Osteoblast (primary cell): ENCODE measurements at regions not wholly inside any gene's neighbourhood (a gene's known extent, or its start where the extent isn't known, plus 50 kb on each side); places are given as distances from the start of the nearest gene placed in this dataset.

Experiments
- DNase-seq: peaks from one replicate; pipeline ENCODE4 v3.0.0; 2011; ENCODE audit warnings: low spot score, mixed read lengths; ENCODE audit not compliant: insufficient read length; ENCODE audit errors: missing footprints
- H2AFZ ChIP-seq: 2 replicates; pipeline ENCODE4 v1.6.0; 2011; ENCODE audit warnings: mild to moderate bottlenecking, low read length
- H3K27ac ChIP-seq: 2 replicates; pipeline ENCODE4 v1.5.1; 2011; ENCODE audit warnings: mild to moderate bottlenecking, low read depth, low read length, moderate library complexity
- H3K27me3 ChIP-seq: 2 replicates; pipeline ENCODE4 v1.6.0; 2012; ENCODE audit warnings: mild to moderate bottlenecking, control low read depth, inconsistent platforms, low read length, moderate library complexity; ENCODE audit not compliant: insufficient read depth
- H3K36me3 ChIP-seq: 2 replicates; pipeline ENCODE4 v1.5.1; 2011; ENCODE audit warnings: mild to moderate bottlenecking, low read length, control low read depth, moderate library complexity; ENCODE audit not compliant: insufficient read depth
- H3K4me1 ChIP-seq: 2 replicates; pipeline ENCODE4 v1.5.1; 2011; ENCODE audit warnings: mild to moderate bottlenecking, low read length, control low read depth, moderate library complexity; ENCODE audit not compliant: insufficient read depth
- H3K4me2 ChIP-seq: 2 replicates; pipeline ENCODE4 v1.6.0; 2011; ENCODE audit warnings: mild to moderate bottlenecking, low read length; ENCODE audit not compliant: insufficient read depth
- H3K4me3 ChIP-seq: fragments of 200-600 bp; sonication (generic); 3 replicates; pipeline ENCODE4 v1.5.1; 2012; ENCODE audit warnings: mild to moderate bottlenecking, low read length, inconsistent platforms; ENCODE audit not compliant: insufficient read depth
- H3K79me2 ChIP-seq: 2 replicates; pipeline ENCODE4 v1.6.0; 2012; ENCODE audit warnings: mild to moderate bottlenecking, low read length, control low read depth, inconsistent platforms; ENCODE audit not compliant: insufficient read depth
- H3K9me3 ChIP-seq: 2 replicates; pipeline ENCODE4 v1.5.1; 2011; ENCODE audit warnings: low read depth, low read length, control low read depth
- H4K20me1 ChIP-seq: 2 replicates; pipeline ENCODE4 v1.6.0; 2012; ENCODE audit warnings: mild to moderate bottlenecking, low read length, control low read depth; ENCODE audit not compliant: insufficient read depth
- CTCF ChIP-seq: IDR thresholded peaks from 2 replicates; pipeline ENCODE4 v1.5.1; 2011; ENCODE audit warnings: mild to moderate bottlenecking, low read depth, low read length, moderate library complexity; ENCODE audit errors: extremely low read depth

GRCh38 chr12:14157088-14157747, 175.8 kb upstream of the GRIN2B start:
- Histone ChIP-seq H3K4me3 (no peak overlapping the region), H3K9me3 (no peaks in the 10 kb centered on the region), H3K36me3 (no peaks in the 10 kb centered on the region), H3K79me2 (no peaks in the 10 kb centered on the region), H3K4me2 (no peak overlapping the region), H3K4me1 (no peaks in the 10 kb centered on the region), H3K27me3 (no peaks in the 10 kb centered on the region), H4K20me1 (no peaks in the 10 kb centered on the region), H3K27ac (no peak overlapping the region), H2AFZ (no peak overlapping the region)
- no peak for TF ChIP-seq CTCF
- DNase-seq, result no peak

- no peaks in the 10 kb centered on the region for H3K27me3 ChIP-seq
- TF ChIP-seq CTCF, result no peak
- no peak for DNase-seq
Measured at GRCh38 chr12:14164266-14164665, 182.9 kb upstream of the GRIN2B start.

GRCh38 chr12:14167005-14167628, 185.7 kb upstream of the GRIN2B start:
- TF ChIP-seq CTCF, result peak; percentile 96
- H3K79me2 ChIP-seq, result no peaks in the 10 kb centered on the region
- no peak overlapping the region for H3K4me3 ChIP-seq
- no peaks in the 10 kb centered on the region for H3K36me3 ChIP-seq
- no peak overlapping the region for H3K27ac ChIP-seq
- no peak overlapping the region for H3K4me2 ChIP-seq
- peak; percentile 93 for DNase-seq
- H3K9me3 ChIP-seq, result no peaks in the 10 kb centered on the region
- no peak overlapping the region for H2AFZ ChIP-seq
- no peaks in the 10 kb centered on the region for H3K27me3 ChIP-seq
- no peaks in the 10 kb centered on the region for H4K20me1 ChIP-seq
- H3K4me1 ChIP-seq, result no peaks in the 10 kb centered on the region

More at GRCh38 chr12:14164266-14164665, 182.9 kb upstream of the GRIN2B start:
- H3K4me1 ChIP-seq, result no peaks in the 10 kb centered on the region
- no peaks in the 10 kb centered on the region for H3K9me3 ChIP-seq
- H3K36me3 ChIP-seq, result no peaks in the 10 kb centered on the region
- no peak overlapping the region for H3K27ac ChIP-seq
- H3K4me2 ChIP-seq, result no peak overlapping the region
- H2AFZ ChIP-seq, result no peak overlapping the region
- no peaks in the 10 kb centered on the region for H3K79me2 ChIP-seq
- H3K4me3 ChIP-seq, result no peak overlapping the region
- no peaks in the 10 kb centered on the region for H4K20me1 ChIP-seq

- Histone ChIP-seq H2AFZ (no peak overlapping the region), H3K4me3 (no peak overlapping the region), H3K79me2 (no peaks in the 10 kb centered on the region), H3K4me2 (no peak overlapping the region), H3K36me3 (no peaks in the 10 kb centered on the region), H4K20me1 (no peaks in the 10 kb centered on the region), H3K4me1 (no peaks in the 10 kb centered on the region), H3K27me3 (no peaks in the 10 kb centered on the region), H3K27ac (no peak overlapping the region), H3K9me3 (no peaks in the 10 kb centered on the region)
- no peak for TF ChIP-seq CTCF
- DNase-seq, result no peak
Measured at GRCh38 chr12:14169281-14169680, 187.9 kb upstream of the GRIN2B start.
